Activated CD4-positive, alpha-beta T cell treated with anti-CD3 and anti-CD28 coated beads, Interleukin-2, amount 10 ng/mL, durations not matched to agents 7 days and 5 days (primary cell): ENCODE measurements at regions not wholly inside any gene's neighbourhood (a gene's known extent, or its start where the extent isn't known, plus 50 kb on each side); places are given as distances from the start of the nearest gene placed in this dataset.
"Not testable (repeated sequence)": the region's sequence is repeated elsewhere in the genome, so short reads cannot be mapped to it uniquely, and the experiment has no call there.

Experiments
- CTCF ChIA-PET: fragments of 350-600 bp; sonication (Branson Sonifier 250); formaldehyde crosslinking; loops from one replicate; lab custom pipeline; 2021; ENCODE audit warnings: antibody characterized with exemption; lab: Charles Lee
- POLR2A ChIA-PET: fragments of 350-600 bp; sonication (Branson Sonifier 250); formaldehyde crosslinking; loops from one replicate; lab custom pipeline; 2021; ENCODE audit warnings: antibody characterized with exemption; lab: Charles Lee
- DNase-seq: peaks from one replicate; pipeline ENCODE4 v3.0.0-alpha.2; 2020
- H3K27ac Mint-ChIP-seq: one replicate; pipeline ENCODE4 v1.8.0; 2021; ENCODE audit warnings: mild to moderate bottlenecking, moderate library complexity, mixed read lengths
- H3K27me3 Mint-ChIP-seq: one replicate; pipeline ENCODE4 v1.8.0; 2021; ENCODE audit warnings: mixed read lengths
- H3K36me3 Mint-ChIP-seq: one replicate; pipeline ENCODE4 v1.8.0; 2021; ENCODE audit warnings: low read depth, mixed read lengths
- H3K4me1 Mint-ChIP-seq: one replicate; pipeline ENCODE4 v1.8.0; 2021; ENCODE audit warnings: mixed read lengths
- H3K4me3 Mint-ChIP-seq: one replicate; pipeline ENCODE4 v1.8.0; 2021; ENCODE audit warnings: mild to moderate bottlenecking, moderate library complexity, mixed read lengths
- H3K9me3 Mint-ChIP-seq: one replicate; pipeline ENCODE4 v1.8.0; 2021; ENCODE audit warnings: mixed read lengths

GRCh38 chrX:104513162-104513561 is 52.8 kb upstream of the IL1RAPL2 start:
- no peak overlapping the region for H3K27ac Mint-ChIP-seq
- no peaks in the 10 kb centered on the region for H3K4me1 Mint-ChIP-seq
- no peaks in the 10 kb centered on the region for H3K9me3 Mint-ChIP-seq
- ChIA-PET POLR2A (no interaction called here), CTCF (no interaction called here)
- H3K27me3 Mint-ChIP-seq: no peaks in the 10 kb centered on the region
- no peaks in the 10 kb centered on the region for H3K36me3 Mint-ChIP-seq
- no peak for DNase-seq
- H3K4me3 Mint-ChIP-seq: no peak overlapping the region

GRCh38 chrX:104510801-104511200 is 55.2 kb upstream of the IL1RAPL2 start:
- Mint-ChIP-seq H3K27ac (no peak overlapping the region), H3K36me3 (no peaks in the 10 kb centered on the region), H3K9me3 (no peaks in the 10 kb centered on the region), H3K27me3 (no peaks in the 10 kb centered on the region), H3K4me3 (no peak overlapping the region), H3K4me1 (no peaks in the 10 kb centered on the region)
- POLR2A ChIA-PET: no interaction called here
- CTCF ChIA-PET: no interaction called here
- no peak for DNase-seq

- H3K36me3 Mint-ChIP-seq: no peaks in the 10 kb centered on the region
- no peak overlapping the region for H3K4me3 Mint-ChIP-seq
- H3K9me3 Mint-ChIP-seq: no peaks in the 10 kb centered on the region
- ChIA-PET CTCF (no interaction called here), POLR2A (no interaction called here)
- no peaks in the 10 kb centered on the region for H3K27me3 Mint-ChIP-seq
- no peak overlapping the region for H3K27ac Mint-ChIP-seq
- no peak for DNase-seq
- no peaks in the 10 kb centered on the region for H3K4me1 Mint-ChIP-seq
These were observed 63.5 kb upstream of the IL1RAPL2 start for GRCh38 chrX:104502460-104502859.

- Mint-ChIP-seq H3K4me1 (no peaks in the 10 kb centered on the region), H3K36me3 (no peaks in the 10 kb centered on the region), H3K27me3 (no peaks in the 10 kb centered on the region), H3K9me3 (no peaks in the 10 kb centered on the region), H3K4me3 (no peak overlapping the region), H3K27ac (no peak overlapping the region)
- CTCF ChIA-PET: interaction anchor here (0.7 kb wide), 1 partner anchor 216 kb away, joined by 3 read pairs; no protein-coding TSS in a partner anchor
- no peak for DNase-seq
- POLR2A ChIA-PET: no interaction called here
These were observed 77.2 kb upstream of the IL1RAPL2 start for GRCh38 chrX:104488811-104489210.

DNA sequence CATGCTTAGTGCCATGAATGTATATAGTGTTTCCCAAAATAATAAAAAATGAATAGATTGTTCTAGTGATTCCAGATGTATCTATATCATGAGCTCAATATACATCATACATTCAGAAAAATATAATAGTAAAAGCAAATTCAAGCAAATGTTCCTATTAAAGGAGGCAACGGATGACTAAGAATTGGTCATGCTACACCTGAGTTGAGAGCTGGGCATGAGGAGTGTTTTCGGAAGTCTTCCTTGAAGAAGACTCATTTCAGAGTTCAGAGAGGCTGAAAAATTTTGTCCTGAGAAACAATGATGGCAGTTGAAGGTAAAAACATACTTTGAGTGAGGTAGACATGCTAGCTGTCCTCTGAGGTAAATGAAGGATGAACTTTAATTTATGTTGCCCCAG is 79.3 kb upstream of the IL1RAPL2 start:
- Mint-ChIP-seq H3K4me1 (no peaks in the 10 kb centered on the region), H3K27ac (no peak overlapping the region), H3K4me3 (no peak overlapping the region), H3K36me3 (no peaks in the 10 kb centered on the region), H3K27me3 (no peaks in the 10 kb centered on the region), H3K9me3 (no peaks in the 10 kb centered on the region)
- no peak for DNase-seq
- POLR2A ChIA-PET: no interaction called here
- CTCF ChIA-PET: no interaction called here

- Mint-ChIP-seq H3K27me3 (no peaks in the 10 kb centered on the region), H3K4me1 (no peaks in the 10 kb centered on the region), H3K4me3 (no peak overlapping the region), H3K36me3 (no peaks in the 10 kb centered on the region), H3K9me3 (no peaks in the 10 kb centered on the region), H3K27ac (no peak overlapping the region)
- ChIA-PET CTCF (no interaction called here), POLR2A (no interaction called here)
- no peak for DNase-seq
These were observed 83.2 kb upstream of the IL1RAPL2 start for GRCh38 chrX:104482757-104483156.

- DNase-seq: no peak
- H3K9me3 Mint-ChIP-seq: no peaks in the 10 kb centered on the region
- CTCF ChIA-PET: no interaction called here
- POLR2A ChIA-PET: no interaction called here
- H3K27me3 Mint-ChIP-seq: no peaks in the 10 kb centered on the region
- H3K36me3 Mint-ChIP-seq: no peaks in the 10 kb centered on the region
- no peaks in the 10 kb centered on the region for H3K4me1 Mint-ChIP-seq
- H3K4me3 Mint-ChIP-seq: no peak overlapping the region
- no peak overlapping the region for H3K27ac Mint-ChIP-seq
These were observed 96.2 kb upstream of the IL1RAPL2 start for GRCh38 chrX:104469771-104470170.

GRCh38 chrX:104459796-104460195 is 106.2 kb upstream of the IL1RAPL2 start:
- DNase-seq: no peak
- Mint-ChIP-seq H3K9me3 (no peaks in the 10 kb centered on the region), H3K4me3 (no peak overlapping the region), H3K36me3 (no peaks in the 10 kb centered on the region), H3K4me1 (no peaks in the 10 kb centered on the region), H3K27ac (no peak overlapping the region), H3K27me3 (no peaks in the 10 kb centered on the region)
- CTCF ChIA-PET: no interaction called here
- POLR2A ChIA-PET: no interaction called here

- DNase-seq, POLR2A ChIA-PET, CTCF ChIA-PET, H3K4me1 Mint-ChIP-seq, H3K4me3 Mint-ChIP-seq, H3K27me3 Mint-ChIP-seq, H3K27ac Mint-ChIP-seq, H3K36me3 Mint-ChIP-seq, H3K9me3 Mint-ChIP-seq: not testable (repeated sequence)
These were observed 108.9 kb upstream of the IL1RAPL2 start for GRCh38 chrX:104457130-104457529.

GRCh38 chrX:104450316-104450715 is 115.7 kb upstream of the IL1RAPL2 start:
- no peaks in the 10 kb centered on the region for H3K36me3 Mint-ChIP-seq
- H3K9me3 Mint-ChIP-seq: no peaks in the 10 kb centered on the region
- no peak overlapping the region for H3K4me3 Mint-ChIP-seq
- no peak for DNase-seq
- no peaks in the 10 kb centered on the region for H3K27me3 Mint-ChIP-seq
- CTCF ChIA-PET: interaction anchor here (0.7 kb wide), 1 partner anchor 53 kb away, joined by 3 read pairs; no protein-coding TSS in a partner anchor
- H3K27ac Mint-ChIP-seq: no peak overlapping the region
- POLR2A ChIA-PET: no interaction called here
- H3K4me1 Mint-ChIP-seq: no peaks in the 10 kb centered on the region

DNA sequence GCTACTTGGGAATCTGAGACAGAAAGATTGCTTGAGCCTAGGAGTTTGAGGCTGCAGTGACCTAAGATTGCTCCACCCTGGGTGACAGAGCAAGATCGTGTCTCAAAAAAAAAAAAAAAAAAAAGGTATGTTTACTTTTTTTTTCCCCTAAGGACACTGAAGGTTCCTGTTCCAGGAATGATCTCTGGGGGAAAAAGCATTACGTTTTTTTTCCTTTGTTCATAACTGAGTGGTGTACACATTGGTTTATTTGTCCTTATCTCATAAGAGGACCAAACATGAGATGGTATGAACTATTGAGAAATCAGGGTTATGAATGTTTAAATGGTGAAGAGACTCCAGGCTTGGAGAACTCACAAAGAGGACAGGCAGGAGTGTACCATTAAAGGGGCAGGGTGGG is 120.4 kb upstream of the IL1RAPL2 start:
- POLR2A ChIA-PET: no interaction called here

GRCh38 chrX:104435249-104435648 is 130.8 kb upstream of the IL1RAPL2 start:
- Mint-ChIP-seq H3K27ac (no peak overlapping the region), H3K36me3 (no peaks in the 10 kb centered on the region), H3K4me3 (no peak overlapping the region), H3K9me3 (no peaks in the 10 kb centered on the region), H3K4me1 (no peaks in the 10 kb centered on the region), H3K27me3 (no peaks in the 10 kb centered on the region)
- no peak for DNase-seq
- ChIA-PET POLR2A (no interaction called here), CTCF (no interaction called here)

More for the DNA sequence above, 120.4 kb upstream of the IL1RAPL2 start:
- Mint-ChIP-seq H3K9me3 (no peaks in the 10 kb centered on the region), H3K27ac (no peak overlapping the region), H3K4me1 (no peaks in the 10 kb centered on the region), H3K4me3 (no peak overlapping the region), H3K36me3 (no peaks in the 10 kb centered on the region), H3K27me3 (no peaks in the 10 kb centered on the region)
- DNase-seq: no peak
- CTCF ChIA-PET: no interaction called here

GRCh38 chrX:104432321-104432720 is 133.7 kb upstream of the IL1RAPL2 start:
- no peaks in the 10 kb centered on the region for H3K9me3 Mint-ChIP-seq
- no peaks in the 10 kb centered on the region for H3K36me3 Mint-ChIP-seq
- DNase-seq: no peak
- no peak overlapping the region for H3K4me3 Mint-ChIP-seq
- ChIA-PET POLR2A (no interaction called here), CTCF (no interaction called here)
- H3K27me3 Mint-ChIP-seq: no peaks in the 10 kb centered on the region
- H3K4me1 Mint-ChIP-seq: no peaks in the 10 kb centered on the region
- H3K27ac Mint-ChIP-seq: no peak overlapping the region

- Mint-ChIP-seq H3K36me3 (no peaks in the 10 kb centered on the region), H3K27me3 (no peaks in the 10 kb centered on the region), H3K27ac (no peak overlapping the region), H3K4me1 (no peaks in the 10 kb centered on the region), H3K9me3 (no peaks in the 10 kb centered on the region), H3K4me3 (no peak overlapping the region)
- no peak for DNase-seq
- ChIA-PET POLR2A (no interaction called here), CTCF (no interaction called here)
These were observed 135.3 kb upstream of the IL1RAPL2 start for GRCh38 chrX:104430742-104431119.
